ENCODE measurements at regions not wholly inside any gene's neighbourhood (a gene's known extent, or its start where the extent isn't known, plus 50 kb on each side); places are given as distances from the start of the nearest gene placed in this dataset.

- WGBS, 2 donors: 96 to 97% methylated on average over 5 of the region's 5 CpGs
- Histone ChIP-seq H3K9me3 (no peaks in the 10 kb centered on the region), H3K27me3 (no peaks in the 10 kb centered on the region), H3K27ac (no peak overlapping the region), H3K36me3 (no peaks in the 10 kb centered on the region), H3K4me1 (no peaks in the 10 kb centered on the region), H3K4me3 (no peak overlapping the region)
- TF ChIP-seq, protein P1, sequence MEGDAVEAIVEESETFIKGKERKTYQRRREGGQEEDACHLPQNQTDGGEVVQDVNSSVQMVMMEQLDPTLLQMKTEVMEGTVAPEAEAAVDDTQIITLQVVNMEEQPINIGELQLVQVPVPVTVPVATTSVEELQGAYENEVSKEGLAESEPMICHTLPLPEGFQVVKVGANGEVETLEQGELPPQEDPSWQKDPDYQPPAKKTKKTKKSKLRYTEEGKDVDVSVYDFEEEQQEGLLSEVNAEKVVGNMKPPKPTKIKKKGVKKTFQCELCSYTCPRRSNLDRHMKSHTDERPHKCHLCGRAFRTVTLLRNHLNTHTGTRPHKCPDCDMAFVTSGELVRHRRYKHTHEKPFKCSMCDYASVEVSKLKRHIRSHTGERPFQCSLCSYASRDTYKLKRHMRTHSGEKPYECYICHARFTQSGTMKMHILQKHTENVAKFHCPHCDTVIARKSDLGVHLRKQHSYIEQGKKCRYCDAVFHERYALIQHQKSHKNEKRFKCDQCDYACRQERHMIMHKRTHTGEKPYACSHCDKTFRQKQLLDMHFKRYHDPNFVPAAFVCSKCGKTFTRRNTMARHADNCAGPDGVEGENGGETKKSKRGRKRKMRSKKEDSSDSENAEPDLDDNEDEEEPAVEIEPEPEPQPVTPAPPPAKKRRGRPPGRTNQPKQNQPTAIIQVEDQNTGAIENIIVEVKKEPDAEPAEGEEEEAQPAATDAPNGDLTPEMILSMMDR (IDR thresholded peaks at IDR 0.05): no peak
- no peak for TF ChIP-seq EP300 (IDR thresholded peaks at IDR 0.05)
- TF ChIP-seq POLR2AphosphoS5 (IDR thresholded peaks at IDR 0.05): no peak
- TF ChIP-seq POLR2A (IDR thresholded peaks at IDR 0.05): no peak
- intact Hi-C loops (cut with DNase I): no loop called here
- no peak for DNase-seq
Observed at GRCh38 chr2:138185827-138186226, 221.6 kb downstream of the HNMT start.

GRCh38 chr2:138187221-138187620 is 222.9 kb downstream of the HNMT start:
- intact Hi-C loops (cut with DNase I): no loop called here
- no peaks in the 10 kb centered on the region for H3K9me3 ChIP-seq
- no peak overlapping the region for H3K4me3 ChIP-seq
- no peaks in the 10 kb centered on the region for H3K4me1 ChIP-seq
- H3K27me3 ChIP-seq: no peaks in the 10 kb centered on the region
- TF ChIP-seq POLR2AphosphoS5 (IDR thresholded peaks at IDR 0.05) (no peak), POLR2A (IDR thresholded peaks at IDR 0.05) (no peak), EP300 (IDR thresholded peaks at IDR 0.05) (no peak)
- TF ChIP-seq, protein P1 (IDR thresholded peaks at IDR 0.05): no peak
- no peak overlapping the region for H3K27ac ChIP-seq
- 92 to 95% methylated on average over 5 of the region's 5 CpGs for WGBS, 2 donors
- no peak for DNase-seq
- no peaks in the 10 kb centered on the region for H3K36me3 ChIP-seq

GRCh38 chr2:138190999-138191398 is 226.7 kb downstream of the HNMT start:
- TF ChIP-seq POLR2A (IDR thresholded peaks at IDR 0.05) (no peak), EP300 (IDR thresholded peaks at IDR 0.05) (no peak), POLR2AphosphoS5 (IDR thresholded peaks at IDR 0.05) (no peak)
- TF ChIP-seq, protein P1 (IDR thresholded peaks at IDR 0.05): no peak

DNA sequence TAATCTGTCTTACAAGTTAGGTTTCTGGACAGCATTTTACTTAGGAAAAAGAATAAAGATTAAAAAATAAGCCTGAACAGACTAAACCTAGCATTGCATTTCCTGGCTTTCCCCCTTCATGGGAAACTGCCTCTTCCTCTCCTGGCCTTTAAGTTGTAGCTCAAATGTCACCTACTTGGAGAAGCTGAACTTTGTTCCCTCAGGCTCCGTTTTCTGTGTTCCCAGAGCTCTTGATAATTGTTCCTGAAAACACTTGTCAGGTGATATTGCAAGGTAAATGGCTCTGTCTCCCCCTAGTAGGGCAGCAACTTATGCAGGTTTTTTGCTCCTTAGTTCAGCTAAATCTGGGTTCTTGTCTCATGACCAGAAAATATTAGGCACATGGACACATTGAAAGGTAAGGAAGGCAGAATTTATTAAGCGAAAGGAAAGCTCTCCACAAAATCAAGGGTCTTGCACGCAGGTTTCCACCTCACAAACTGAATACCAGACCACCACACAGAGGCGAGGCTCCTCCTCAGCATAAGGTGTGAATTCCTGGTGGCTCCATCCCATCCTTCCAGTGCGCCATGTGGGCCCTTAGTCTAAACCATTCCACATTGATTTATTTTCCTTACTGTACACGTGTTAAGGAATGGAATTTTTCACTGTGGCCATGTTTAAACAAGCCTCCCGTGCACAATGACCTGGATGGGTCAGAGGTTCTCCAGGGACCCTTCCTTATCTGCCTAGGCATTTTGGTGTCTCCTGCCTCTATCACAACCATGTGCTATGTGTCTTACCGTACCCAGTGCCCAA is 229.3 kb downstream of the HNMT start:
- Histone ChIP-seq H3K4me3 (no peak overlapping the region), H3K9me3 (no peaks in the 10 kb centered on the region), H3K27ac (no peak overlapping the region), H3K36me3 (no peaks in the 10 kb centered on the region), H3K4me1 (no peaks in the 10 kb centered on the region), H3K27me3 (no peaks in the 10 kb centered on the region)
- DNase-seq: no peak
- TF ChIP-seq POLR2A (IDR thresholded peaks at IDR 0.05) (no peak), POLR2AphosphoS5 (IDR thresholded peaks at IDR 0.05) (no peak), EP300 (IDR thresholded peaks at IDR 0.05) (no peak)
- TF ChIP-seq, protein P1 (IDR thresholded peaks at IDR 0.05): no peak
- 82% methylated on average over 8 of the region's 8 CpGs for WGBS, 2 donors
- intact Hi-C loops (cut with DNase I): no loop called here

More at GRCh38 chr2:138190999-138191398, 226.7 kb downstream of the HNMT start:
- intact Hi-C loops (cut with DNase I): no loop called here
- H3K9me3 ChIP-seq: no peaks in the 10 kb centered on the region
- H3K27me3 ChIP-seq: no peaks in the 10 kb centered on the region
- WGBS, 2 donors: 92 to 96% methylated on average over 2 of the region's 2 CpGs
- H3K36me3 ChIP-seq: no peaks in the 10 kb centered on the region
- no peak for DNase-seq
- H3K27ac ChIP-seq: no peak overlapping the region
- H3K4me3 ChIP-seq: no peak overlapping the region
- H3K4me1 ChIP-seq: no peaks in the 10 kb centered on the region
